ENCODE measurements at regions not wholly inside any gene's neighbourhood (a gene's known extent, or its start where the extent isn't known, plus 50 kb on each side); places are given as distances from the start of the nearest gene placed in this dataset.

DNA sequence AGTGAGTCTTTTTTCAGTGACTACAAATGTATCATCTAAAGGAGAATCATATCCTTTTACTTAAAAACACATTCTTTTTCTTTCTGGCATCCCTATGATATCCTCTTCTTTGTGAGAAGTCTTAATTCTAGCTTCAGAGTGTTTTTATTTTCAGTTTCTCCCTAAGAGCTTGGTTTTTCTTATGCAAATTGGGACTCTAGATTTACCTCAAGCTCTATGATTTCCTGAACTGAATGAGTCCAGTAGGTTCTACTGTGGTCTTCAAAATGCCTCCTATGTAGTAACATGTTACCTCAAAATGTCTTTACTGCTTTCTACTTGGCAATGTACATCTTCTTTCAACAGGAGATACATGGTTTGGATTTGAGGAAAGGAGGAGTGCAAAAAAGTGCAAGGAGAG is 148.2 kb upstream of the C21orf91 start:
- TF ChIP-seq, protein P1, sequence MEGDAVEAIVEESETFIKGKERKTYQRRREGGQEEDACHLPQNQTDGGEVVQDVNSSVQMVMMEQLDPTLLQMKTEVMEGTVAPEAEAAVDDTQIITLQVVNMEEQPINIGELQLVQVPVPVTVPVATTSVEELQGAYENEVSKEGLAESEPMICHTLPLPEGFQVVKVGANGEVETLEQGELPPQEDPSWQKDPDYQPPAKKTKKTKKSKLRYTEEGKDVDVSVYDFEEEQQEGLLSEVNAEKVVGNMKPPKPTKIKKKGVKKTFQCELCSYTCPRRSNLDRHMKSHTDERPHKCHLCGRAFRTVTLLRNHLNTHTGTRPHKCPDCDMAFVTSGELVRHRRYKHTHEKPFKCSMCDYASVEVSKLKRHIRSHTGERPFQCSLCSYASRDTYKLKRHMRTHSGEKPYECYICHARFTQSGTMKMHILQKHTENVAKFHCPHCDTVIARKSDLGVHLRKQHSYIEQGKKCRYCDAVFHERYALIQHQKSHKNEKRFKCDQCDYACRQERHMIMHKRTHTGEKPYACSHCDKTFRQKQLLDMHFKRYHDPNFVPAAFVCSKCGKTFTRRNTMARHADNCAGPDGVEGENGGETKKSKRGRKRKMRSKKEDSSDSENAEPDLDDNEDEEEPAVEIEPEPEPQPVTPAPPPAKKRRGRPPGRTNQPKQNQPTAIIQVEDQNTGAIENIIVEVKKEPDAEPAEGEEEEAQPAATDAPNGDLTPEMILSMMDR (IDR thresholded peaks at IDR 0.05), result no peak
- TF ChIP-seq ZFX (IDR thresholded peaks at IDR 0.05; ENCODE audit: borderline replicate concordance), result no peak
